BJ (cell line): ENCODE measurements at regions not wholly inside any gene's neighbourhood (a gene's known extent, or its start where the extent isn't known, plus 50 kb on each side); places are given as distances from the start of the nearest gene placed in this dataset.
"Not testable (repeated sequence)": the region's sequence is repeated elsewhere in the genome, so short reads cannot be mapped to it uniquely, and the experiment has no call there.

Experiments used
- CTCF ChIA-PET: fragments of 350-600 bp; formaldehyde crosslinking; extraction: SDS; loops from one replicate; lab custom pipeline; 2021; ENCODE audit warnings: antibody characterized with exemption, inconsistent platforms; lab: Yijun Ruan, JAX
- POLR2A ChIA-PET: fragments of 300-600 bp; sonication (Branson Sonifier 250); formaldehyde crosslinking; extraction: SDS; loops from one replicate; lab custom pipeline; 2021; ENCODE audit warnings: antibody characterized with exemption; lab: Charles Lee
- DNase-seq: peaks from one replicate; pipeline ENCODE4 v3.0.0-alpha.2; 2011; ENCODE audit warnings: low read depth
- H3K27me3 ChIP-seq: 2 replicates; pipeline ENCODE4 v1.6.0; 2011; ENCODE audit warnings: low read length; ENCODE audit not compliant: control insufficient read depth, insufficient read depth
- H3K36me3 ChIP-seq: 2 replicates; pipeline ENCODE4 v1.5.1; 2011; ENCODE audit warnings: low read length; ENCODE audit not compliant: control insufficient read depth, insufficient read depth
- H3K4me3 ChIP-seq: 2 replicates; pipeline ENCODE4 v1.5.1; 2011; ENCODE audit warnings: low read depth, mild to moderate bottlenecking, control low read depth, low read length
- CTCF ChIP-seq: IDR thresholded peaks from 2 replicates; pipeline ENCODE4 v1.5.1; 2011; ENCODE audit warnings: low read depth, mild to moderate bottlenecking, control low read depth, inconsistent platforms, low read length, moderate library complexity; ENCODE audit not compliant: insufficient read depth

DNA sequence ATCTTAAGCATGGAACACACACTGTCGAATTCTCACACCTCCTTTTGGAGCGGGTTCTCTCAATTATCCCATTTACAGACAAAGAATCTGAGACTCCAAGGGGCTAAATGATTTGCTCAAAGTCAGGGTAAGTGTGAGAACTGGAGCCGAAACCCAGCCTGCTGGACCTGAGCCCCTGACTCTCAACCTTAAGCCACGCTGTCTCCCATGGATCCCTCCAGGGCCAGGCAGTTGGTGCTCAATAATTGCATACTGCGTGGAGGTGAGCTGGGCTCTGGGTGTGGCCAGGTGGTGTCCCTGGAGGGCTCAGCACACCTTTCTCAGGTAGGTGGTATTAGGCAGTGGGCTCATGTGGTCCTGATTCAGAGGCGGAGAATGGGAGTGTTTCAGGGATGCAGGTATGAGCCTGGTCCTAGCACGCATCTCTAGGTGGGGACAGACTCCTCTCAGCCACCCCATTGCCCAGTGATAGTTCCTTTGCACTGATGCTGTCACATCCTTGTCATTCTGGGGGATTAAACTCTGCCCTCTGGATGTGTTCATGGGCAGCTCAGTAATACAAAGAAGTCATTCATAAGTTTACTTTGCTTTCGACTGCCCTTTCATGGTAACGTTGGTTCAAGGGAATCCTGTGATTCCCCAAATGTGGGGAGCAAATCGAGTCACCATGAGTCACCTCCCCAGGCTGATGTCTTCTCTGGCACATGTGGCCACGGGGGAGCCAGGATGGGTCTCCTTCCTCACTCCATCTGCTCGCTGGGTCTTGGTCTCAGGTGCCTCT is 399.5 kb upstream of the TNRC6C start:
- ChIA-PET CTCF (interaction anchor here (0.7 kb wide), 1 partner anchor 17 kb away, joined by 3 read pairs; no protein-coding TSS in a partner anchor), POLR2A (no interaction called here)
- no peak for TF ChIP-seq CTCF
- H3K36me3 ChIP-seq: no peaks in the 10 kb centered on the region
- no peak overlapping the region for H3K4me3 ChIP-seq
- no peak for DNase-seq
- peaks cover 14% of the 10 kb centered on the region for H3K27me3 ChIP-seq

GRCh38 chr17:77560381-77560780 is 398.1 kb upstream of the TNRC6C start:
- DNase-seq: no peak
- Histone ChIP-seq H3K27me3 (peaks cover 15% of the 10 kb centered on the region), H3K36me3 (no peaks in the 10 kb centered on the region), H3K4me3 (no peak overlapping the region)
- CTCF ChIA-PET: no interaction called here
- POLR2A ChIA-PET: no interaction called here
- no peak for TF ChIP-seq CTCF

- H3K36me3 ChIP-seq: no peaks in the 10 kb centered on the region
- CTCF ChIA-PET: no interaction called here
- DNase-seq: no peak
- peaks cover 18% of the 10 kb centered on the region for H3K27me3 ChIP-seq
- TF ChIP-seq CTCF: no peak
- H3K4me3 ChIP-seq: no peak overlapping the region
- POLR2A ChIA-PET: no interaction called here
These were observed 397.7 kb upstream of the TNRC6C start for GRCh38 chr17:77560841-77561240.

- H3K27me3 ChIP-seq: peaks cover 12% of the 10 kb centered on the region
- POLR2A ChIA-PET, H3K4me3 ChIP-seq, H3K36me3 ChIP-seq, DNase-seq: not testable (repeated sequence)
- CTCF ChIA-PET: interaction anchor here (1.6 kb wide), 1 partner anchor 20 kb away, joined by 10 read pairs; no protein-coding TSS in a partner anchor
These were observed 396.1 kb upstream of the TNRC6C start for GRCh38 chr17:77562361-77562760.

DNA sequence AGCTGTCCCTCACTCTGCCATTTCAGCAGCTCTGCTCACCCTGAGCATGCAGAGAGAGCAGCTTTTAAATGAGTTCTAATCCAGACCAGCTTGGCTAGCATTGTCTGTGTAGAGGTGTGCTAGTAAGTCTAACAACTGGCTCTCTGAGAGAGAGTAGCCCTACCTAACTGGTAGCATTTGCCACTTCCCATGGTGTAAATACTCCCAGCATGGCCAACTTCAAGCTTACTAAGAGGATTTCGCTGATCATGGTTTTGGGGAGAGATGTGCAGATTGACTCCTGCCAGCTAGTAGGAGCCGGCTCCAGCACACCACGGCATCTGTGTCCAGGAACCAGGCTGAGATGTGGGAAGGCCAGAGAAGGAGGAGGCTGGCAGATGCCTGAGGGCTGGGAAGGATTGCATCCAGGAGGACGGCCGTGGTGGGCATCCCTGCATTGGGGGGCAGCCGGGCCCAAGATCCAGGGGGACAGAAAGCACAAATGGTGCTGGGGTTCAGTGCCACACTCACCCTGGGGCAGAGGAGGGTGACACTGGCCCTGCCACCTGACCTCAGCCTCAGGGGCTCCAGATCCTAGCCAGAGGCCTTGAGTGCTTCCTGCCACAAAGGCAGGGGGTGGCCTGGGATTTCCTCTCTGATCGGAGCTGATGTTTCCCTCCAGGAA is 394.9 kb upstream of the TNRC6C start:
- ChIA-PET CTCF (interaction anchor here (1.2 to 1.6 kb wide), 2 partner anchors 10 to 21 kb away, joined by 3 to 10 read pairs; no protein-coding TSS in a partner anchor), POLR2A (no interaction called here)
- Histone ChIP-seq H3K27me3 (peaks cover 11% of the 10 kb centered on the region), H3K36me3 (no peaks in the 10 kb centered on the region), H3K4me3 (no peak overlapping the region)
- no peak for TF ChIP-seq CTCF
- no peak for DNase-seq
